SK-N-DZ (cell line): ENCODE measurements at regions not wholly inside any gene's neighbourhood (a gene's known extent, or its start where the extent isn't known, plus 50 kb on each side); places are given as distances from the start of the nearest gene placed in this dataset.
A peak's percentile ranks its signal among the peaks of the same experiment; 100 is the strongest.
"Not testable (repeated sequence)": the region's sequence is repeated elsewhere in the genome, so short reads cannot be mapped to it uniquely, and the experiment has no call there.

Experiments used
- DNase-seq: peaks from one replicate; pipeline ENCODE4 v3.0.0-alpha.2; 2015; ENCODE audit warnings: low spot score
- small RNA-seq, 2 experiments: library from RNA; depleted of rRNA; stranded (forward); fragments of <200 nt; gene quantifications; one replicate each; pipeline ENCODE3, GENCODE V24; 2014

DNA sequence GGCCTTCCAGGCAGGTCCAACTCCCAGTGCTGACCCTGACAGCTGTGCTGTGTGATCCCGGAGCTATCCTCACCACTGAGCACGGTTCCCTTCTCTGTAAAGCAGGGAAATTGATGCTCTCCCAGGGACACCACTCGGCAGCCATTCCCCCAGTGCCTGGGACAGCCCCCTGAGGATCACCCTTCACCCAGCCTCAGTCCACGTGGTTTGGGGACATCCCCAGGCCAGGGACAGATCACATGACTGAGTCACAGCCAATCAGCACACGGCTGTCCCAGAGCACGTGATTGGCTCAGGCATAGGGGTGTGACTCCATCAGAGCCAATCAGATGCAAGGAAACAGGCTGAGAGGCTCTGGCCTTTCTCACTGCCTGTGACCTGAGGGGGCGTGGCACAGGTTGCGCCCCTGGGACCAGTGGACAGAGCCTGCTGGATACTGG lies 68.8 kb upstream of the SFSWAP start:
- peak; percentile 92 for DNase-seq

- no peak for DNase-seq
Observed at GRCh38 chr12:131642771-131643170, 68.1 kb upstream of the SFSWAP start.

- peak; percentile 28 for DNase-seq
Observed at GRCh38 chr12:131643631-131644452, 67.0 kb upstream of the SFSWAP start.

- no peak for DNase-seq
Observed at GRCh38 chr12:131644481-131644880, 66.4 kb upstream of the SFSWAP start.

GRCh38 chr12:131644917-131645316 lies 66.0 kb upstream of the SFSWAP start:
- DNase-seq: peak; percentile 29

- not testable (repeated sequence) for DNase-seq
Observed at GRCh38 chr12:131645557-131645956, 65.3 kb upstream of the SFSWAP start.

- DNase-seq: not testable (repeated sequence)
Observed at GRCh38 chr12:131646444-131646843, 64.4 kb upstream of the SFSWAP start.

DNA sequence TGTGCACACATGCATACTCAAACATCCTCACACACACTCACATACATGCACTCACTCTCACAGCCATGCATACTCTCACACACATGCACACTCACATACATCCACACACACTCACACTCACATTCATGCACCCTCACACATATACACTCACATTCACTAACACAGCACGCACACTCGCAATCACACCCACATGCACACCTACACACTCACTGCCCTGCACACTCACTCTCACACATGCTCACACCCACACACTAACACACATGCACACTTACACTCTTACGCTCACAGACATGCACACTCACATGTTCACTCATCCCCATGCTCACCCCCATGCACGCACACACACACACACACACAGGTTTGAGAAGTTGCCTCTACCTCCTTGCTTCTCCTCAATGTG lies 63.2 kb upstream of the SFSWAP start:
- no peak for DNase-seq

GRCh38 chr12:131655469-131656174 lies 55.3 kb upstream of the SFSWAP start:
- not testable (repeated sequence) for DNase-seq

DNA sequence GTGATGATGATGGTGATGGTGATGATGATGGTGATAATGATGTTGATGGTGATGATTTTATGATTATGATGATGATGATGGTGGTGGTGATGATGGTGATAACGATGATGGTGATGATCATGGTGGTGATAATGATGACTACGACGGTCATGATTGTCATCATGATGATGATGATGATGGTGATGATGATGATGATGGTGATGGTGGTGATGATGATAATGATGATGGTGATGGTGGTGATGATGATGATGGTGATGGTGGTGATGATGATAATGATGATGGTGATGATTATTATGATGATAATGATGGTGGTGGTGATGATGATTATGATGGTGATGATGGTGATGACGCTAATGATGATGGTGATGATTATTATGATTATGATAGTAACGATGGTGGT lies 54.1 kb upstream of the SFSWAP start:
- not testable (repeated sequence) for DNase-seq

DNA sequence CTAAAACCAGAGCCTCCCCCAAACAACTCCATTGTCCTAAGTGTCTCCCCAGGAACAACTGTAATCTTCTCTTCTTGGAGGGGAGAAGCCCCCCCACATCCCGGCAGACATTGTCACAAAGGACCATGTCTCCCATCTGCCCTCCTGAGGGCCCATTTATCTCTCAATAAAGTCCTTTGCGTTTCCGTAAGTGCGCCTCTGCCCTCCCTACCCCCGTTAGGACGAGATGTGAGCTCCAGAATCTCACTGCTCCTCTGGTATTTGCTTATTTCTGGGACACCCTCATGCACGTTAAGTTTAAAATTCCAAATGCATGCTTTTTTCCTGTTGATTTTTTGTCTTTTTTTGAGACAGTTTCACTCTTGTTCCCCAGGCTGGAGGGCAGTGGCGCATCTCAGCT lies 52.3 kb upstream of the SFSWAP start:
- not testable (repeated sequence) for DNase-seq

DNA sequence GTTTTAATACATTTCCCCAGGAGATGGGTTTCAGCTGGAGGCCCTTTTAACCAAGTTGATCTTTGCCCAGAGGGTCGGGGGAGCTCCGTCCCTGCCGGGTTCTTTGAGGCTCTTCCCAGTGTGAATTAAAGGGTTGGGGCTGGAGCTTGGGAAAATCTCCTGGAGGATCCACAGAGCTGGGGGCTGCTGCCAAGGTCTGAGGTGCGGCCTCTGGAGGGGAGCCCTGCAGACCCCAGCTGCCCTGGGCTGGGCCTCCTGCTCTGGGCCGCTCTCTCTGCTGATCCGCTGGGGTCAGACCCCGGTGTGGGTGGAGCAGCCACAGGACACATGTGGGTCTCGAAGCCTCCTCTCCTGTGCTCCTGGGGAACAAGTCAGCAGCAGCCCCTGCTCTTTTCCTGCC lies 51.4 kb upstream of the SFSWAP start:
- not testable (repeated sequence) for DNase-seq

- peak; percentile 2 for DNase-seq
Observed at GRCh38 chr12:131659976-131660375, 50.9 kb upstream of the SFSWAP start.

DNA sequence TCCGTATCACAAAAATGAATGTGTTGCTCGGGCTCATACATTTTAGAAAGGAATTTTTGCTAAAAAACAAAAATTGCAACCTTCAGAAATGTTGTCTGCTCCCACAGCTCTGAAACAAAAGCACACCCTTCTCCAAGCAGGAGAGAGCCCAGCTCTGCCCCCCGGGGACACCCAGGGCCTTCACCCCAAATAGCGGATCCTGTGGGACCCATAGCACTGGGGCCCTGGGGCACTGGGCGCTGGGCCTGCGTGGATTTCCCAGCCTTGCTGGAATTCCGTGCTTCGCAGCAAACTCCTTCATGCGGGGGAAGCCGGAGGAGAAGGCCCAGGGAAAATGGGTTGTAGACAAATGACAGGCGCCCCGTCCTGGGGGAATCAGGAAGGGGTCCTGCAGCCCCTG lies 50.5 kb upstream of the SFSWAP start:
- peak; percentile 1 for DNase-seq

Small RNA genes lying in the stretch of these regions (small RNA-seq; reads per million reads assigned to genes)
- gene AC140063.1 (0 reads per million in 2 experiments), gene RNA5SP376 (0 reads per million in 2 experiments)
